ENCODE measurements at regions not wholly inside any gene's neighbourhood (a gene's known extent, or its start where the extent isn't known, plus 50 kb on each side); places are given as distances from the start of the nearest gene placed in this dataset.

DNA sequence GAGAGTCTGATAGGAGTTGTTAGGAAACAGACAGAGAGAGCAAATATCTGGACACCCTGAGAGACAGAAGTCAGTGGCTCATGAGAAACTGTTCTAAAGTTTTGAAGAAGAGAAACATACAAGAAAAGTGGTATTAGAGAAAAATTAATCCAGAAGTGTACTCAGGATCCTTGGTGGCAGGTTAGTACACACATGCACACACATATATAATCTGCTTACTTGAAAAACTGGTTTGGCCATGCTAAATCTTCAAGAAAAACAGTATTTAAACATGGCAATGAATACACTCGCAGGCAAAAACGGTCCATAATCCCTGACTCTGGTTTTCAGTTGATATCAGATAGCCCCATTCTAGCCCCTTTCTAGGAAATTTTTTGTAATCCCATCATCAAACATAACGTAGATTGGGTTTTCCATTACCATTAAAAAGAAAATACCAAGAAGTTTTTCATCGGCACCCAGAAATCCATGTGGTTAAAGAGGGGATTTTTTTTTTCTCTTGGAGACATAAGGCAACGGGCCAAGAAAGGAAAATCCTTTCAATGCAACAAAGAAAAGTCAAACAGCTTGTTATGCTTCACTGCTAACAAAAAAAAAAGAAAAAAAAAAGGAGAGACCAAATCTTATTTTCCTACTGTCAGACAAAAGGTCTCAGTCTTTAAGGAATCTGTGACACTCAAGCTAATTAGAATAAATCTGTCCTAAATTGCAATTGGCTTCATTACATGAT is 178.0 kb upstream of the MIR17HG start:
- no peak for DNase-seq (ENCODE audit: low read depth)

GRCh38 chr13:91172160-91172559 is 175.3 kb upstream of the MIR17HG start:
- DNase-seq (ENCODE audit: low read depth) = no peak

DNA sequence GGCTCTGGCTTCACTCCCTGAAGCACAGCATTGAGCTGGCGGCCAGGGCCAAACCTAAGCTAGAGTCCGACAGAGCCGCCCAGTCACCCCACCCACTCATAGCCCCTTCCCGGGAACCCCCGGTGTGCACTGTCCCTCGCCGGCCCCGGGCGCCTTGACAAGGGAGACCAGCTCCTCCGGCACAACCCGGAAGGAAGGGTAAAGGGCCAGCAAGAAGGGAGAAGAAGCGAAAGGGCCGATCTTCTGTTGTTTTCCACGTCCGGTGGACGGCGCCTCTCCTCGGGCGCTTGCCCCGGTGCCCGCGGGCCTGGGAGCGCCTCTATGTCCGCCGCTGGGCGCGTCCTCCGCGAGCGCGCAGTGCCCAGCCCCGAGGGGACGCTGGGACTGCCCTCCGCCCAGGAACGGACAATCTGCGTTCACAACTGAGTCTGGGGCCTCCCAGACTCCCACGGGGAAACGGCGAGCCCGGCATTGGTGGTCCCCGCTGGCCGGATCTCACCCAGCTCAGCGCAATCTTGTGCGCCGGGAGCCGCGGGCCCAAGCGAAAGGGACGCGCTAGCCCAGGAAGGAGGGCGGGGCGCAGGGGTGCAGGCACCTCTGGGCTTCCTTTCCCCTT is 172.5 kb upstream of the MIR17HG start:
- no peak for DNase-seq (ENCODE audit: low read depth)

- DNase-seq (ENCODE audit: low read depth) = no peak
Observed at GRCh38 chr13:91178099-91178498, 169.4 kb upstream of the MIR17HG start.

DNA sequence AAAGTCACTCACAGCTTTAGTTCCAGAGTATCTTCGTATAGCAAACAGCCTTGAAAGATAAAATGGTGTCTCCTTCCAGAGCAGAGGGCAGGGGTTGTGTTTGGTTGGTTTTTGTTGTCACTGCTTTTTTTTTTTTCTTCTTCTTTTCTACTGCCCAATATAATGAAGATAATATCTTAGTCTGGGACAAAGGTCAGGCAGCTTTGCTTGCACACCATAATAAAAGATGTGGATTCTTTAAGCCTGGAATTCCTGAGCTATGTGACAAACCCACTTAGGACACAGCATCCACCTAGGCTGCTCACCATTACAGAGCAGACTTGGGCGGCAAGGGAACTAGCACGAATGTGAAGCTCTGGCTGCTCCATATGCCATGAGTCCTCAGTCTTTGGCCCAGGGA is 165.6 kb upstream of the MIR17HG start:
- DNase-seq (ENCODE audit: low read depth) = no peak

DNA sequence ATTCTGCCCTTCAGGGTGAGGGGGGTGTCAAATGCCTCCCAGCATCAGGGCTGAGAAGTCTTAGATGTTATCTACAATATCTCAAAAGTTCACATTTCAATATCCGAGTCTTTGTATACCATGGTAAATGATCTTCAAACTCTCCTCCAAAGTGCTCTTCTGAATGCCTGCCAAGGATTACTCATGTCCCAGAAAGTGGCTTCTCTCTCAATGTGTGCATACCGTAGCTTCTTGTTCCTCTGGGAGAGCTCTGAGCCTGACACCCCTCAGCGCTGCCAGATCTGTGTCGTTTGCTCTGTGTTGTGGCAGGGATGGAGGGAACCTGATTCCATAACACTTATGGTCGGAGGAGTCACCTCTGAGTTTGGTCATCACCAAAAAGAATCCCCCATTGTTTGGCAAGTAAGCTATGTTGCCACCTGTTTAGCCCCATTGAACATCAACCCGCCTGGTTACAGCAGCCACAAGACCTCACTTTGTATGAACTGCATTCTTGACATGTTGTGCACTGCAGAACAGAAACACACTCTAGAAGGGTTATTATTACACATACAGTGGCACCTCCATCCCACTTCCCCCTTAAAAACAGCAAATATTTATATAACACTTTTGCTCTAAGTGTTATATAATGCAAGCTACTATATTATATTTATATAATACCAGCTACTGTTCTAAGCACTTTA is 163.1 kb upstream of the MIR17HG start:
- no peak for DNase-seq (ENCODE audit: low read depth)

DNA sequence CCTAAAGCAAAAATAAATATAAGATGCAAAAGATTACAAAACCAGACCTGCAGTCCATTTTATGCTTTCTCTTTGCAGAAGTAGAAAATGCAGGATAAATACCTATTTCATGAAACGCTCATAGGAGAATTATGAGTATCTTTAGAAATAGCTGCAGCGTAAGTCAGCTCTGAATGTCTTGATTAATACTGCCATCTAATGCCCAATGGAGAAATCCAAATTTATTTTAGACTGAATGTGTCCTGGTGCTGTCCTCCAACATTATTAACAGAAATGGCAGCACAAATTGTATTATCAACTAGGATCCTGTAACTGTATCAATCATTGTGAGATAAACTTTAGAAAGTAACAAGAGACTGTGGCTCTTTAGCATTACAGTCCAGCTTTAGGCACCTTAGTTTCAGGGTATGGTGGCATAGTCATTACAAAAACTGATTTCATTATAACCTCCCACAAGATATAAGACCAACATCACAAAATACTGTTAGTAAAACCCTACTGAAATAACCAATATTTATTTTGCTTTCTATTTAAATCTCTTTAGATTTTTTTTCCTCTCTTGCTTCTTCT is 162.1 kb upstream of the MIR17HG start:
- no peak for DNase-seq (ENCODE audit: low read depth)

DNA sequence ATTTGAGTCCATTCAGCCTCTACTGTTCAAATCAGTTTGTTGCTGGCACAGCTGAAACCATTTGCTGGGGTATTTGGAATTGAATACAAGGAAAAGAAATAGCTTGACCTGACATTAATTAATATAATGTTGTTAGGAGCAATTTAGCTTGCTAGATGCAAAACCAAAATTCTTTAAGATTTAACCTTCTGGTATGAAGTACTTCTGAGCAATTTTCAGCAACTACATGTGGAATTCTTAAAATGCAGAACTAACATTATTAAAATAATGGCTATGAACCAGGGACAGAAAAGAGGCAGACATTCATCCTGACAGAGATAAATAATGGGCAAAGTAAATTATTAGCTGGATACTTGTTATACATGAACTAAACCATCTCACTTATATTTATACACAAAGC is 160.0 kb upstream of the MIR17HG start:
- no peak for DNase-seq (ENCODE audit: low read depth)

DNA sequence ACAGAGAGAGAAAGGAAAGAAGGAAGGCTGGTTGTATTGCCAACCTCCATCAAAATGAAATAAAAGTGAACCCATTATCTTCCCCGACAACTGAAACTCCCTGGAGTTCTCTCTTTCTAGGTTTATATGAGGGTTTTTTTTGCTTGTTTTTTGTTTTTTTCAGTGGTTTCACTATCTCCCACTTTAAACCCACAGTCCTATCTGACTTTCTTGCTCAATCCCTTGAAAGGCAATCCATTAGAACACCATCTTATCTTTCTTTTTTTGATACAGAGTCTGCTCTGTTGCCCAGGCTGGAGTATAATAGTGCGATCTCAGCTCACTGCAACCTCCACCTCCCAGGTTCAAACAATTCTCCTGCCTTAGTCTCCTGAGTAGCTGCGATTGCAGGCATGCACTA is 158.0 kb upstream of the MIR17HG start:
- DNase-seq (ENCODE audit: low read depth) = no peak

GRCh38 chr13:91193358-91193757 is 154.1 kb upstream of the MIR17HG start:
- no peak for DNase-seq (ENCODE audit: low read depth)

- no peak for DNase-seq (ENCODE audit: low read depth)
Observed at GRCh38 chr13:91195789-91196188, 151.7 kb upstream of the MIR17HG start.

DNA sequence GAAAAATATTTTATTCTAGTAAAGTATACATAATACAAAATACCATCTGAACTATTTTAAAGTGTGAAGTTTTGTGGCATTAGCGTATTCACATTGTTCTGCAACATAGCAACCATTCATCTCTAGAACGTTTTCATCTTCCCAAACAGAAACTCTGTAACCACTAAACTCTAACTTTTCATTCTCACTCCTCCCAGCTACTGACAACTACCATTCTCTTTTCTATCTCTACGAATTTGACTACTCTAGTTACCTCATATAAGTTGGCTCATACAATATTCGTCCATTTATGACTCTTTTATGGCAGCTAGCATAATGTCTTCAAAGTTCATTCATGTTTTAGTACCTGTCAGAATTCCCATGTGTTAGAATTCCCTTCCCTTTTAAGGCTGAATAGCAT is 150.5 kb upstream of the MIR17HG start:
- DNase-seq (ENCODE audit: low read depth) = no peak

- no peak for DNase-seq (ENCODE audit: low read depth)
Observed at GRCh38 chr13:91199866-91200265, 147.6 kb upstream of the MIR17HG start.

DNA sequence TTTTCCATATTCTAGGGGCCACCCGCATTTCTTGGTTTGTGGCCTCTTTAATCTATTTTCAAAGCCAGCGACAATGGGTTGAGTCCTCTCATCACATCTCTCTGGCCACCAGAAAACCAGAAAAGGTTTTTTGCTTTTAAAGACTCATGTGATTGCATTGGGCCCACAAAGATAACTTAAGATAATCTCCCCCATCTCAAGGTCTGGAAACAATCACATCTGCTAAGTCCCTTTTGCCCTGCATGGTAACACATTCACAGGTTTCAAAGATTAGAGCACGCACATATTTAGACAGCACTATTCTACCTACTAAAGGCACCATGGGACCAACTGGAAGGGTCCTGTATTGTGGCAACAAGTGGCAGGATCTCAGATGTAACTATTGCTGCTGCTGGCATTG is 147.0 kb upstream of the MIR17HG start:
- no peak for DNase-seq (ENCODE audit: low read depth)

GRCh38 chr13:91203430-91203829 is 144.1 kb upstream of the MIR17HG start:
- DNase-seq (ENCODE audit: low read depth) = no peak

DNA sequence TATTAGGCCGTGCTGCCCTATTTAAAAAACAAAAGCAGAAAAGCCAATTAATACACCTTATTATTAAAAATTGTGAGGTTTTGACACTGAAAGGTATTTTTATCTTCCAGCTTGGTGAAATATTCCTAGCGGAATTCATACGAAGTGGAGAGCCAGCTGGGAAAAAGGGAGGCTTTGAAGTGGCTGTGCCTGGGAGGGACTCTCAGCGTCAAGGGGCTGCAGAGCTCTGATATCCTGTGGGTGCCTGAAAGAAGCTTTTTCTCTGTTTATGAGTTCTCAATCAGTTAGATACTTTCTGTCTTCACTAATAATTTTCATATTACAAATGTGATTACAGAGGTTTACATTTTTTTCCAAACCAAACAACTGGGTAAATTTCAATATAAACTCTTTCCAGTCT is 140.2 kb upstream of the MIR17HG start:
- DNase-seq (ENCODE audit: low read depth) = no peak

- DNase-seq (ENCODE audit: low read depth) = no peak
Observed at GRCh38 chr13:91211510-91211909, 136.0 kb upstream of the MIR17HG start.

DNA sequence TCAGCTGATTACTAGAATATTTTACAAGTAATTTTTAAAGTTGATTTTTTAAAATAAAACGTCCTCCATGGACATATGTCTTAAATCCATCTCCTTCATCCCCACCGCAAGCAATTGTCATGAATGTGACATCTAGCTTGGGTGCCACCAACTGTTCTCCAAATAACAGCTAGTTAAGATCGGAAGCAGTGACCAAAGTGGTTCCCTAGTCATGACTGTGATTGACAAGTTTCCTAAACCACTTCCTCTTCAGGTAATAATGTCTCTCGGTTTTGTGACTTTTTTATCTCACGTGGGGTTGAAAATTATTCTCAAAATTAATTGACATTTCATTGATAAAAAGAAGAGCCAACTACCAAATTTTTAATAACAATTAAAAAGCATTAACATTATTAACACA is 135.3 kb upstream of the MIR17HG start:
- no peak for DNase-seq (ENCODE audit: low read depth)

- DNase-seq (ENCODE audit: low read depth) = no peak
Observed at GRCh38 chr13:91214031-91214430, 133.5 kb upstream of the MIR17HG start.

DNA sequence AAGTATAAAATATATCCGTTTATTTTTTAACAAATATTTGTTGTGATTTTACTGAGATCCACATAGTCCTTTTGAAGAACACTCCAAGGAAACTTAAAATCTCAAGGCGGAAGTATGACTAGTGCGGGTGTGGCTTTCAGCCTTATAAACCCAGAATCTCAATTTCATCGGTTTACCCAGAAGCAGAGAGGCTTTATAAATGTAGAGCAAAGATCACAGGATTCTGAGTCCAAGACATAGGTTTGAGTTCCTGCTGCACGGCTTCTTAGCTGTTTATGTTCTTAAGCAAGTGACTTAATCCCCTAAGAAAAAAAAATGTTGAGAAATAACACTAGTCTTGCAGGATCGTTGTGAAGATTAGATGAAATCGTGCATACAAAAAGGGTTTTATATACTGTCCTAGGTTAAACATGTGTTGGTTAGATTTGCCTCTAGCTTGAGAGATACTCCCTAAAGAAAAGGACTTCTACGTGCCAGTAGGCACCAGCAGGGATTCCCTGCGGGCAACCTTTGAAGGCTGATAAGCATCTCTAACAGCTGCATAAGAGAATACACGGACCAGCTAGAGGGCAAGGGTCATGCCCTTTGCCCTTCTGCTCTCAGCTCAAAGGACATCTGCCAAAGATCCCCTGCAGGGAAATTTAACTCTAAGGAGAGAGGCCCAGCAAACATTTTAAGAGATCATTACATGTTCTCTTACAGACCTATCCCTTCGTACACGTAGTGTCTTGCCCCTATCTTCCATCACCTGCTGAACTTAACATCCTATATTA is 130.4 kb upstream of the MIR17HG start:
- no peak for DNase-seq (ENCODE audit: low read depth)

- no peak for DNase-seq (ENCODE audit: low read depth)
Observed at GRCh38 chr13:91219201-91219600, 128.3 kb upstream of the MIR17HG start.

GRCh38 chr13:91220872-91221271 is 126.6 kb upstream of the MIR17HG start:
- no peak for DNase-seq (ENCODE audit: low read depth)

Measured in activated T-helper 1 cell treated with Interleukin-2 at 50 U/mL for 16 hours (primary cell).